Loucy (cell line): ENCODE measurements at regions not wholly inside any gene's neighbourhood (a gene's known extent, or its start where the extent isn't known, plus 50 kb on each side); places are given as distances from the start of the nearest gene placed in this dataset.

Experiments
- H2AFZ ChIP-seq: fragments of 200-600 bp; sonication (generic); 2 replicates; pipeline ENCODE4 v1.6.0; 2016; ENCODE audit warnings: antibody characterized with exemption, mild to moderate bottlenecking, low read length, moderate library complexity
- H3F3A ChIP-seq: fragments of 200-600 bp; 2 replicates; pipeline ENCODE4 v1.6.0; 2016; ENCODE audit warnings: antibody characterized with exemption, low read depth, mild to moderate bottlenecking
- H3K27me3 ChIP-seq: fragments of 200-600 bp; sonication (generic); 2 replicates; pipeline ENCODE4 v1.6.1; 2014; ENCODE audit warnings: low read length, mild to moderate bottlenecking; ENCODE audit not compliant: insufficient read depth, poor library complexity, severe bottlenecking
- H3K36me3 ChIP-seq: fragments of 200-600 bp; sonication (generic); 2 replicates; pipeline ENCODE4 v1.6.1; 2016; ENCODE audit warnings: low read length; ENCODE audit not compliant: insufficient read depth
- H3K4me1 ChIP-seq: fragments of 200-600 bp; sonication (generic); 2 replicates; pipeline ENCODE4 v1.5.1; 2014; ENCODE audit warnings: low read length, mild to moderate bottlenecking; ENCODE audit not compliant: insufficient read depth, poor library complexity, severe bottlenecking
- H3K4me2 ChIP-seq: fragments of 200-600 bp; sonication (generic); 2 replicates; pipeline ENCODE4 v1.6.0; 2014; ENCODE audit warnings: antibody characterized with exemption, low read length, low read depth, mild to moderate bottlenecking; ENCODE audit not compliant: poor library complexity, severe bottlenecking
- H3K4me3 ChIP-seq: fragments of 200-600 bp; sonication (generic); 2 replicates; pipeline ENCODE4 v1.5.1; 2014; ENCODE audit warnings: low read length, mild to moderate bottlenecking, mixed read lengths; ENCODE audit not compliant: poor library complexity, severe bottlenecking
- H3K79me2 ChIP-seq: fragments of 200-600 bp; sonication (generic); 2 replicates; pipeline ENCODE4 v1.6.1; 2014; ENCODE audit warnings: low read length; ENCODE audit not compliant: insufficient read depth
- H3K9ac ChIP-seq: fragments of 200-600 bp; sonication (generic); 2 replicates; pipeline ENCODE4 v1.6.0; 2014; ENCODE audit warnings: mild to moderate bottlenecking, low read depth, low read length, moderate library complexity; ENCODE audit not compliant: poor library complexity, severe bottlenecking
- H3K9me2 ChIP-seq: fragments of 200-600 bp; sonication (generic); replicated peaks from 2 replicates; pipeline ENCODE4 v1.6.1; 2016; ENCODE audit warnings: low read depth, low read length, mixed read lengths
- H3K9me3 ChIP-seq: fragments of 200-600 bp; sonication (generic); 2 replicates; pipeline ENCODE4 v1.6.1; 2014; ENCODE audit warnings: mild to moderate bottlenecking, antibody characterized with exemption, low read length, low read depth; ENCODE audit not compliant: insufficient read depth
- H4K20me1 ChIP-seq: fragments of 200-600 bp; sonication (generic); 2 replicates; pipeline ENCODE4 v1.6.0; 2014; ENCODE audit warnings: antibody characterized with exemption, low read length, mild to moderate bottlenecking; ENCODE audit not compliant: insufficient read depth, poor library complexity, severe bottlenecking
- CTCF ChIP-seq: fragments of 200-600 bp; sonication (generic); conservative IDR thresholded peaks from 2 replicates; pipeline ENCODE4 v1.5.1; 2014; ENCODE audit warnings: mild to moderate bottlenecking, antibody characterized with exemption, low read length
- EZH2phosphoT487 ChIP-seq: fragments of 200-600 bp; IDR thresholded peaks from 2 replicates; pipeline ENCODE4 v1.6.1; 2018; ENCODE audit warnings: antibody characterized with exemption, mild to moderate bottlenecking, moderate library complexity, borderline replicate concordance

DNA sequence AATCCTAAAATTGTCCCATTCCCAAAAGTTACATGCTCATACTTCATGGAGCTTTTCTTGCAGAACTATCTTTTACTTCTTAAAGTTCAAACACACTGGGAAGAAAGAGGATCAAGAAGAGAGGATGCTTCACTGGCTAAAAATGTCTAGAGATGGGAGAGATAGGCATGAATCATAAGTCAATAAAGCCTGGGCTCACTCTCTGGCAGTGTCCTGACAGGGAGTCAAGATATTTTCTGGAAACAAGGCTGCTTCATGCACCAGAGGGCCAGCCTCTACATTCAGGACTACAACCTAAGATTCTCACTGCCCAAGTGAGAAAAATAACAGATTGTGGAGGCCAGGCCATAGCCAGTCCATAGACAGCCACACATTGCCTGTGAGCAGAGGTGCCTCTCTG lies 1358.4 kb downstream of the EFNA5 start:
- Histone ChIP-seq H2AFZ (no peak overlapping the region), H3K27me3 (no peaks in the 10 kb centered on the region), H3K9me3 (no peaks in the 10 kb centered on the region), H3K4me1 (no peaks in the 10 kb centered on the region), H3K79me2 (no peaks in the 10 kb centered on the region), H4K20me1 (no peaks in the 10 kb centered on the region), H3F3A (no peaks in the 10 kb centered on the region), H3K4me2 (no peak overlapping the region), H3K9ac (no peak overlapping the region), H3K9me2 (no peaks in the 10 kb centered on the region), H3K4me3 (no peak overlapping the region), H3K36me3 (no peaks in the 10 kb centered on the region)
- TF ChIP-seq EZH2phosphoT487, result no peak
- TF ChIP-seq CTCF, result no peak

- Histone ChIP-seq H3K9me3 (no peaks in the 10 kb centered on the region), H2AFZ (no peak overlapping the region), H3K4me3 (no peak overlapping the region), H3K79me2 (no peaks in the 10 kb centered on the region), H3F3A (no peaks in the 10 kb centered on the region), H3K9me2 (no peaks in the 10 kb centered on the region), H3K4me2 (no peak overlapping the region), H3K36me3 (no peaks in the 10 kb centered on the region), H3K27me3 (no peaks in the 10 kb centered on the region), H3K9ac (no peak overlapping the region), H4K20me1 (no peaks in the 10 kb centered on the region), H3K4me1 (no peaks in the 10 kb centered on the region)
- TF ChIP-seq EZH2phosphoT487 (no peak), CTCF (no peak)
Observed at GRCh38 chr5:106311230-106311915, 1359.4 kb downstream of the EFNA5 start.

DNA sequence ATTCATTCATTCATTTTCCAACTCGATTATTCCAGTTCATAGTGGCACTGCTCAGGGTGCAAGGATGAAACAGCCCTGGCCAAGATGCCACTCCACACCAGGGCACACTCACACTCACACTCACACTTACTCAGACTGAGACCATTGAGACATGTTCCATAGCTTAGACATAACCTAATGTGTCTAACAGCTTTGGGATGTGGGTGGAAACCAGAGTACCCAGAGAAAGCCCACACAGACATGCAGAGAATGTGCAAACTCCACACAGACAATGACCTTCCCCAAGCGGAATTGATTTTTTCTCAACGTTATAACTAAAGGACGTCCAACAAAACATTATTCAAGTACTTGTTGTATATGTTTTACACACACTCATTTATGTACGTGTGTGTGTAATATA lies 1363.5 kb downstream of the EFNA5 start:
- Histone ChIP-seq H2AFZ (no peak overlapping the region), H3K9ac (no peak overlapping the region), H3F3A (no peaks in the 10 kb centered on the region), H4K20me1 (no peaks in the 10 kb centered on the region), H3K9me3 (no peaks in the 10 kb centered on the region), H3K4me1 (no peaks in the 10 kb centered on the region), H3K9me2 (no peaks in the 10 kb centered on the region), H3K79me2 (no peaks in the 10 kb centered on the region), H3K27me3 (no peaks in the 10 kb centered on the region), H3K4me2 (no peak overlapping the region), H3K4me3 (no peak overlapping the region), H3K36me3 (no peaks in the 10 kb centered on the region)
- TF ChIP-seq CTCF (no peak), EZH2phosphoT487 (no peak)
